GM18873 (cell line): ENCODE measurements at regions not wholly inside any gene's neighbourhood (a gene's known extent, or its start where the extent isn't known, plus 50 kb on each side); places are given as distances from the start of the nearest gene placed in this dataset.
"Not testable (repeated sequence)": the region's sequence is repeated elsewhere in the genome, so short reads cannot be mapped to it uniquely, and the experiment has no call there.

Experiments used
- ATAC-seq: cut with Tn5 transposase; IDR thresholded peaks from one replicate; pipeline ENCODE4 v1.9.1; 2021; ENCODE audit warnings: mild to moderate bottlenecking, moderate library complexity, moderate number of reproducible peaks; ENCODE audit not compliant: unreplicated experiment, low FRiP score

DNA sequence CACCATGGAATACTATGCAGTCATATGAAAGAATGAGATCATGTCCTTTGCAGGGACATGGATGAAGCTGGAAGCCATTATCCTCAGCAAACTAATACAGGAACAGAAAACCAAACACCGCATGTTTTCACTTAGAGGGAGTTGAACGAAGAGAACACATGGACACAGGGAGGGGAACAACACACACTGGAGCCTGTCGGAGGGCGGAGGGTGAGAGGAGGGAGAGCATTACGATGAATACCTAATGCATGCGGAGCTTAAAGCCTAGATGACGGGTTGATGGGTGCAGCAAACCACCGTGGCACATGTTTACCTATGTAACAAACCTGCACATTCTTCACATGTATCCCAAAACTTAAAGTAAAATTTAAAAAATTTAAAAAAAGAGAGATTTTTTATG, 191.0 kb upstream of the PRSS58 start:
- not testable (repeated sequence) for ATAC-seq

GRCh38 chr7:142447762-142448161, 189.9 kb upstream of the PRSS58 start:
- no peak for ATAC-seq

GRCh38 chr7:142445019-142445686, 187.3 kb upstream of the PRSS58 start:
- ATAC-seq: no peak

GRCh38 chr7:142443216-142444010, 185.6 kb upstream of the PRSS58 start:
- ATAC-seq: no peak

DNA sequence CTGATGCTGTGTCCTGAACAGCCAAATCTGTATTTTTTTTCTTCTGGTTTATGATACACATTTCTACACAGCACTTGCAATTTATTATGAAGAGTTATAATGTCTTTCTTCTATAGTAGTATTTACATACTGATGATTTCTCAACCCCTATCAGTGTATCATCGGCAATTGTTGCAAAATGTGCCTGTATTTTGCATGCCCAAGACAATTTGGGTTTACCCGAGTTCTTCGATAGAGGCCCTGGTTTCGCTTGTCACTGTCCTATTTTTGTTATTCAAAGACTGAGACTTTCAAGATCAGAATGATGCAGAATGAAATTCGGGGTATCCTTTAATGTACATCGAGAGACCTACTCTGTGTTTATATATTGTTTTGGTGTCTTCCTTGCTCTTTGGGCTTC, 184.5 kb upstream of the PRSS58 start:
- ATAC-seq: no peak

DNA sequence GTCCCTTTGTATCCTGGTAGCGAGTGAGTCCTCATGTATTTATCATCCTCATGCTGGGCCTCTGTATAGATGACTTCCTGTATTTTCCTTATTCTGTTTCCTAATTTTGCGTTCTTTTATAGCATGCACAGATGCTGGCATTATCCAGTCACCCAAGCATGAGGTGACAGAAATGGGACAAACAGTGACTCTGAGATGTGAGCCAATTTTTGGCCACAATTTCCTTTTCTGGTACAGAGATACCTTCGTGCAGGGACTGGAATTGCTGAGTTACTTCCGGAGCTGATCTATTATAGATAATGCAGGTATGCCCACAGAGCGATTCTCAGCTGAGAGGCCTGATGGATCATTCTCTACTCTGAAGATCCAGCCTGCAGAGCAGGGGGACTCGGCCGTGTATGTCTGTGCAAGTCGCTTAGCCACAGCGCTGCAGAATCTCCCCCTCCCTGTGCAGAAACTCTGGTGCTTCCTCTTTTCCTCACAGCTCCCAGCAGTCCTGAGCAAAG, 183.1 kb upstream of the PRSS58 start:
- ATAC-seq: no peak

- no peak for ATAC-seq
These were observed 182.5 kb upstream of the PRSS58 start for GRCh38 chr7:142440219-142440905.

- ATAC-seq: peak; percentile 44
These were observed 181.9 kb upstream of the PRSS58 start for GRCh38 chr7:142439739-142440138.

DNA sequence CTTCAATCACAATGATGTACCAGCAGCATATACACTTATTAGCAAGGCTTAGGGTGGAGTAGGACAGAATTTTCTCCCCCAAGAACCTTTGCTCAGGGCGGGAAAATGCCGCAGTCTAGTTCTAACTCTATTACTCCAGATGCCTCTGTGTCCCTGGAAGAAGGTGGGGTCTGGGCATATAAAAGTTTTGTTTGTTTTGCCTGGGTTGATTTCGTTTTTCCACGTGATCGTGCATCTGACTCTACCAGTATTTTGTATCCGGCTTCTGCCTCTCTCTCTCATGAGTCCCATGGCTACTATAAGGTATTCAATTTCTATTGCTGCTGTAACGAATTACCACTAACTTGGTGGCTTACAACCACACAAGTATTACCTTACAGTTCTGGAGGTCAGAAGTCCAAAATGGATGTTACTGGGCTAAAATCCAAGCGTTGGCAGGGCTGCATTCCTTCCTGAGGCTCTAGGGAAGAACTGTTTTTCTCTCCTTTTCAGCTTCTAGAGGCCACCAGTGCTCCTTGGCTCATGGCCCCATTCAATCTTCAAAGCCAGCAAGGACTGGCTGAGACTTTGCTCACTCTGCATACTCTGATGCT, 181.2 kb upstream of the PRSS58 start:
- no peak for ATAC-seq

GRCh38 chr7:142438235-142438922, 180.5 kb upstream of the PRSS58 start:
- ATAC-seq: no peak

GRCh38 chr7:142437741-142438140, 179.9 kb upstream of the PRSS58 start:
- no peak for ATAC-seq

DNA sequence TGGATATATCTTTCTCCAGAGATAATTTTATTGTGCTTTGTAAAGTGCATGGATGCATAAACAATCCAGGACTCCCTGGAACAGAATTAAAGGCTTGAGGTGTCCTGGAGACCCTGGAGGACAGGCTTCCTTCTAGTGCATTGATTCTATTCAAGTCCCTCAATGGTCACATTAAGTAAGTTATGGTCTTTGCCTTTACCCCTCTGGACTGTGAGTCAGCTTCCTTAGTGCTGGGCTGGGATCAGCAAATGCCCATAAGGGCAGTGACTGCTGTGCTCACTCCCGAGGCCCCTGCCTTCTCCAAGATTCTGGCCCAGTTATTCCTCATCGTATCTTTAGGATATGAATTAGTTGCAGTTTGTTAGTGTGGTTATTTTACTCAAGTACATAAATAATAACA, 178.7 kb upstream of the PRSS58 start:
- no peak for ATAC-seq

GRCh38 chr7:142435606-142436005, 177.7 kb upstream of the PRSS58 start:
- not testable (repeated sequence) for ATAC-seq

DNA sequence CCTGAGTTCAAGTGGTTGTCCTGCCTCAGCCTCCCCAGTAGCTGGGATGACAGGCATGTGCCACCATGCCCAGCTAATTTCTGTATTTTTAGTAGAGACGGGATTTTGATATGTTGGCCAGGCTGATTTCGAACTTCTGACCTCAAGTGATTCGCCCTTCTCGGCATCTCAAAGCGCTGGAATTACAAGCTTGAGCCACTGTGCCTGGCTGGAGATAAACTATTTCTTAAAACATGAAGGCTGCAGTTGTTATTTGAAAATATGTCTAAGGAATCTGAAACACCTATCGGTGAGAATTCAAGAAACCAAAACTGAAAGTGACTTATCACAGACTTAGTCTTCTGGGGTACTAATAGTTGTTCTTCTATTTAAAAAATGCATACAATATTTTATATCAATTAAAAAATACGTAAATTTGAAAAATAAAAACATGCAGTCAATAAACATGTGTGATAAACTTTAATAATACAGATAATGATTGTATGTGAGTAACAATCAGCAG, 176.9 kb upstream of the PRSS58 start:
- ATAC-seq: no peak

GRCh38 chr7:142434133-142434532, 176.3 kb upstream of the PRSS58 start:
- ATAC-seq: not testable (repeated sequence)

DNA sequence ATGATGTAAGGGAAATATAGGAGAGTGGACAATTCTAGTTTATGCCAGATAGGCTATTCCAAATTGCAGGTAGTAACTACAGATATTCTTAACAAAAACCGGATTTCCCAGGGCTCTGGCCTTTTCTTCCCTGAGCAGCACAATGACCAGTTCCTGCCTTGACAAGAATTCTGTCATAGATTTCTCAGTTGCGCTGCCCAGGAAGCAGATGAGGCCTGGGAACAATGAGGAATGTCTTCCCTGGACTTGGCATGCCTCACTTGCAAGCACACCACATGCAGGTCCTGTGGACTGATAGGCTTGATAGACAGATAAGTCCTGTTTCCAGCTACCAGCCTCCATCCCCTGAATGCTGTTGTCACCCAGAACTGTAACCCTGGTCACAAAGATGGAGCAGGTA, 174.5 kb upstream of the PRSS58 start:
- ATAC-seq: no peak

GRCh38 chr7:142431491-142431890, 173.6 kb upstream of the PRSS58 start:
- no peak for ATAC-seq

DNA sequence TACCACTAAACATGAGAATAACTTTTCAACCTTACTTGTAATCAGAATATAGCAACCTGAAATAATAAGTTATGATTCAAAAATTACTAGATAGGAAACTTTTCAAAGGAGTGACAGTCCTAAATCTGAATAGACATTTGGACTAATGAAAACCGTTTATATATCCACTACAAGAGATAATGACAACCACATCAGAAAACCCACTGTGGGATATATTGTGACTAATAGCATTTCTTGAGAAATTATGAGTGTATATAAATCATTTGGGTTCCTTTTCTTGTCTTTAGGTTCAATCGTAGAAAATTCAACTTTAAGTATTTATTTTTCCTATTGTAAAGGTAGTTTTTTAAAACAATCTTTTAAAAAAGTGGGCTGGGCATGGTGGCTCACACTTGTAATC, 170.2 kb upstream of the PRSS58 start:
- ATAC-seq: no peak

- ATAC-seq: no peak
These were observed 167.4 kb upstream of the PRSS58 start for GRCh38 chr7:142425281-142425680.

DNA sequence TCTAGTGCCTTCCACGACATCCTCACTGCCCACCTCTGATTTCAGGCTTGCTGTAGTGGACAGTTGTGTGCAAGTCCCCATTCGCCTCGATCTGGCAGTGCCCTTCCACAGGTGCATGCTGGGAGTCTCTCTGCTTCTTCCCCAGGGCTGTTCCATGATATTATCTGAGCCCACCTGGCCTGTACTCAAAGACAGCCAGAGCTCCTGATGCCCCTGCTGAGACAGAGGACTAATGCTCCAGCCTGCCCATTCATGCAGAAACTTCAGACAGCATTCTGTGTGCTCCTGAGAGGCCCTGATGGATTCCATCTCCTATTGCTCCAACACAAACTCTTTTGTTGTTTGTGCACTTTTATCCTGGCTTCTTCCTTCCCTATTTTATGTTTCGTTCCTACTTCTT, 164.8 kb upstream of the PRSS58 start:
- ATAC-seq: no peak
